Activated CD4-positive, alpha-beta T cell treated with anti-CD3 and anti-CD28 coated beads, Interleukin-2, amount 10 ng/mL, durations not matched to agents 24 days and 14 days (primary cell): ENCODE measurements at regions not wholly inside any gene's neighbourhood (a gene's known extent, or its start where the extent isn't known, plus 50 kb on each side); places are given as distances from the start of the nearest gene placed in this dataset.

Experiments used
- DNase-seq: peaks from one replicate; pipeline ENCODE4 v3.0.0; 2022
- H3K27ac Mint-ChIP-seq: one replicate; pipeline ENCODE4 v1.8.0; 2022; ENCODE audit warnings: mild to moderate bottlenecking, mixed read lengths
- H3K27me3 Mint-ChIP-seq: one replicate; pipeline ENCODE4 v1.8.0; 2022; ENCODE audit warnings: mixed read lengths
- H3K36me3 Mint-ChIP-seq: one replicate; pipeline ENCODE4 v1.8.0; 2022; ENCODE audit warnings: low read depth, mild to moderate bottlenecking, mixed read lengths
- H3K4me1 Mint-ChIP-seq: one replicate; pipeline ENCODE4 v1.8.0; 2021; ENCODE audit warnings: mixed read lengths
- H3K4me3 Mint-ChIP-seq: one replicate; pipeline ENCODE4 v1.8.0; 2022; ENCODE audit warnings: mild to moderate bottlenecking, moderate library complexity, mixed read lengths
- H3K9me3 Mint-ChIP-seq: one replicate; pipeline ENCODE4 v1.8.0; 2021; ENCODE audit warnings: mixed read lengths
- intact Hi-C: fragments of 100-400 bp; cut with micrococcal nuclease; formaldehyde crosslinking; loops from one replicate; pipeline ENCODE4 v1.15.1; 2023

DNA sequence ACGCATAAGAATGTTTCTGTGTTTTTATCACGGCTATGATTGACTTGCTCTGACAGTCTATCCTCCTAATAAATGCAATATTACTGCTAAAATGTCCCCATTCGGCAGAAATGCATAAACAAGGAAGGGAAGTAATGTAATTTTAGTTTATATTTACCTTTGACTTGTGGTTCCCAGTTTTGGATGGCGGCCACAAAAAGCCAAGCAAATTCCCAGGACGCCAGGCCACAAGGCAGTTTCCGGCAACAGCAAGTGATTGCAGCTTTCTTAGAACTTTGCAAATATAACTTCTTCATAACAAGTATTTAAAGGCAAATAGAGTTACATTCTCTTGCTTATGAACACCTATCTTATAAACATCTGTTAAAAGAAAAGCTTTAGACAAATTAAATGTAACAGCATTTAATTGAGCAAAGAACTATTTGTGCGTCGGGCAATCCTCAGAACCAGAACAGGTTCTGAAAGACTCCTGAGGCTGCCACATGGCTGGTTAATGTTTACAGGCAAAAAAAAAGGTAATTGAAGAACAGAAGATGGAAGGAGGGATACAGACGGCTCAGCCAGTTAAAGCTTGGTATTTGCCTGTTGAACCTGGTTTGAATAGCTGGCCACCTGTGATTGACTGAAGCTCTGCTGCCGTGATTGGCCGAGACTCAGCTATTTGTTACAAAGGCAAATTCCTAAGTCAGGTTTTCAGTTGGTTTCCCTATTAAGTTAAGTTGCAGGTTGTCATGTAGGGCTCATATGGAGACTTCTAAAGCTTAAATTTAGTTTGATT, 80.8 kb downstream of the C21orf91 start:
- Mint-ChIP-seq H3K36me3 (peaks cover 1% of the 10 kb centered on the region), H3K4me3 (no peak overlapping the region), H3K4me1 (peaks cover 2% of the 10 kb centered on the region), H3K27me3 (peaks cover 6% of the 10 kb centered on the region), H3K9me3 (peaks cover 21% of the 10 kb centered on the region), H3K27ac (no peak overlapping the region)
- DNase-seq: no peak
- intact Hi-C loops: no loop called here

- no peak overlapping the region for H3K27ac Mint-ChIP-seq
- no peak for DNase-seq
- intact Hi-C loops: no loop called here
- peaks cover 21% of the 10 kb centered on the region for H3K9me3 Mint-ChIP-seq
- peaks cover 2% of the 10 kb centered on the region for H3K4me1 Mint-ChIP-seq
- peaks cover 6% of the 10 kb centered on the region for H3K27me3 Mint-ChIP-seq
- peaks cover 1% of the 10 kb centered on the region for H3K36me3 Mint-ChIP-seq
- no peak overlapping the region for H3K4me3 Mint-ChIP-seq
These were observed 83.1 kb downstream of the C21orf91 start for GRCh38 chr21:17736072-17736471.

DNA sequence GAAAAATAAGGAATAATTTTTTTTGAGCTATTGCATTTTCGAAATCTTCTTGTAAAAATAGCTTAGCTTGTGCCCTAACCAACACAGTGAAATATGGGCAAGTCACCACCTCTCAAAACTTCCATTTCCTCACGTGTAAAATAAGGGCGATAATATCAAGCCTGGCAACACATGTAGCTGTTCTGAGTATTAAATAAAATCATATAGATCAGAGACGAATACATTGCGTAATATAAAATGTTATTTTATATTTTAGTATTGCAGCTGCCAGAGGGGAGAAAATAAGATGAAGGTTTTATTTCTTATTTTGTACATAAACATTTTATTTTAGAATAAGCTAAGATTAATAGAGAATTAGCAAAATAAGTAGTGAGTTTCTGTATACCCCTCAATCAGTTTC, 85.9 kb downstream of the C21orf91 start:
- no peak for DNase-seq
- no peak overlapping the region for H3K27ac Mint-ChIP-seq
- H3K4me1 Mint-ChIP-seq: peaks cover 4% of the 10 kb centered on the region
- peaks cover 1% of the 10 kb centered on the region for H3K36me3 Mint-ChIP-seq
- peaks cover 6% of the 10 kb centered on the region for H3K27me3 Mint-ChIP-seq
- intact Hi-C loops: no loop called here
- H3K9me3 Mint-ChIP-seq: peaks cover 12% of the 10 kb centered on the region
- no peak overlapping the region for H3K4me3 Mint-ChIP-seq

GRCh38 chr21:17732306-17732705, 86.8 kb downstream of the C21orf91 start:
- Mint-ChIP-seq H3K27ac (no peak overlapping the region), H3K4me1 (peaks cover 4% of the 10 kb centered on the region), H3K36me3 (no peaks in the 10 kb centered on the region), H3K27me3 (peaks cover 6% of the 10 kb centered on the region), H3K9me3 (peaks cover 9% of the 10 kb centered on the region), H3K4me3 (no peak overlapping the region)
- DNase-seq: no peak
- intact Hi-C loops: no loop called here

DNA sequence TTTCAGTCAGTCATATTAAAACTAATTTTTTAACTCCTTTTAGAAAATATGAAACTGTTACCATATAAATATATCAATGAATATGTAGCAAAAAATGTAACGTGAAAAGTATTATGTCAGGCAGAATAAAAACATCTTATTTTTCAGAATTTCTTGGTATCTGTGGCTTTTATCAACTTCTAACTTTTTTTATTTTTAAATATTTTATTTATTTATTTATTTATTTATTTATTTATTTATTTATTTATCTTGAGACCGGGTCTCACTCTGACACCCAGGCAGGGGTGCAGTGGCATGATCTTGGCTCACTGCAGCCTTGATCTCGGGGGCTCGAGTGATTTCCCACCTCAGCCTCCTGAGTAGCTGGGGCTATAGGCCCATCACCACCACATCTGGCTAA, 87.6 kb downstream of the C21orf91 start:
- Mint-ChIP-seq H3K9me3 (peaks cover 7% of the 10 kb centered on the region), H3K27ac (no peak overlapping the region), H3K27me3 (peaks cover 6% of the 10 kb centered on the region), H3K36me3 (no peaks in the 10 kb centered on the region), H3K4me1 (peaks cover 4% of the 10 kb centered on the region), H3K4me3 (no peak overlapping the region)
- intact Hi-C loops: no loop called here
- no peak for DNase-seq

DNA sequence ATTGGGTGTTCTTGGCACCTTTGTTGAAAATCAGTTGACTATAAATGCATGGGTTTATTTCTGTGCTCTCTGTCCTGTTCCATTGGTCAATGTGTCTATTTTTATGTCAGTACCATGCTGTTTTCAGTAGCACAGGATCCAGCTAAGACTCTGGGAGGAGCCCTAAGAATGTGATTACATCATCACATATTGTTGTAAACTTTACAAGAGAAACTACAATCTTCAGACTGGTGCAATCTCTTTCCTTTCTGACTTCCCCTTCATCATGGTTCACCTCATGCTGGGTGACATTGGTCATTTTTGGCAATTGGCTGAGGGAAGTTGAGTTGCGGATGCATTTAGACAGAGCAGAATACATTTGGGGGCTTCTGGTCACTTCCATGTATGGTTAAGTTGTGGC, 88.4 kb downstream of the C21orf91 start:
- intact Hi-C loops: no loop called here
- H3K27me3 Mint-ChIP-seq: peaks cover 6% of the 10 kb centered on the region
- no peaks in the 10 kb centered on the region for H3K9me3 Mint-ChIP-seq
- H3K36me3 Mint-ChIP-seq: no peaks in the 10 kb centered on the region
- peaks cover 4% of the 10 kb centered on the region for H3K4me1 Mint-ChIP-seq
- H3K27ac Mint-ChIP-seq: no peak overlapping the region
- no peak for DNase-seq
- H3K4me3 Mint-ChIP-seq: no peak overlapping the region

- Mint-ChIP-seq H3K27me3 (peaks cover 7% of the 10 kb centered on the region), H3K9me3 (no peaks in the 10 kb centered on the region), H3K4me3 (no peak overlapping the region), H3K36me3 (no peaks in the 10 kb centered on the region), H3K4me1 (peaks cover 4% of the 10 kb centered on the region), H3K27ac (no peak overlapping the region)
- no peak for DNase-seq
- intact Hi-C loops: no loop called here
These were observed 89.7 kb downstream of the C21orf91 start for GRCh38 chr21:17729455-17729854.

DNA sequence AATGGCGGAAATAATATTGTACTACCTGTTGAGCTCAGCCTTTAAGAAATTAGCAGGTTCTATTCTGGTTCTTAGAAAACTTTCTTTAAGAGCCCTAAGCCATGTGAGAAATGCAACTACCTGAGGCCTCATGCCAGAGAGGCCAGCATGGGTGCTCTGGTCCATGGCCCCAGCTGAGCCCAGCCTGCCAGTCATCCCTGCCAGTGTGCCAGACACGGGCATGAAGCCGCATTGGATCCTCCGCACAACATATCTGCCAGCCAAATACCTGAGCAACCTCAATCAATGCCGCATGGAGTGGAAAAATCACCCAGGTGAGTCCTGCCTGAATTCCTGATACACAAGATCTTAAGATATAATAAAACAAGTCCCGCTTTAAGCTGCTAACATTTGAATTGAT, 91.8 kb downstream of the C21orf91 start:
- peaks cover 4% of the 10 kb centered on the region for H3K4me1 Mint-ChIP-seq
- no peak overlapping the region for H3K4me3 Mint-ChIP-seq
- intact Hi-C loops: no loop called here

DNA sequence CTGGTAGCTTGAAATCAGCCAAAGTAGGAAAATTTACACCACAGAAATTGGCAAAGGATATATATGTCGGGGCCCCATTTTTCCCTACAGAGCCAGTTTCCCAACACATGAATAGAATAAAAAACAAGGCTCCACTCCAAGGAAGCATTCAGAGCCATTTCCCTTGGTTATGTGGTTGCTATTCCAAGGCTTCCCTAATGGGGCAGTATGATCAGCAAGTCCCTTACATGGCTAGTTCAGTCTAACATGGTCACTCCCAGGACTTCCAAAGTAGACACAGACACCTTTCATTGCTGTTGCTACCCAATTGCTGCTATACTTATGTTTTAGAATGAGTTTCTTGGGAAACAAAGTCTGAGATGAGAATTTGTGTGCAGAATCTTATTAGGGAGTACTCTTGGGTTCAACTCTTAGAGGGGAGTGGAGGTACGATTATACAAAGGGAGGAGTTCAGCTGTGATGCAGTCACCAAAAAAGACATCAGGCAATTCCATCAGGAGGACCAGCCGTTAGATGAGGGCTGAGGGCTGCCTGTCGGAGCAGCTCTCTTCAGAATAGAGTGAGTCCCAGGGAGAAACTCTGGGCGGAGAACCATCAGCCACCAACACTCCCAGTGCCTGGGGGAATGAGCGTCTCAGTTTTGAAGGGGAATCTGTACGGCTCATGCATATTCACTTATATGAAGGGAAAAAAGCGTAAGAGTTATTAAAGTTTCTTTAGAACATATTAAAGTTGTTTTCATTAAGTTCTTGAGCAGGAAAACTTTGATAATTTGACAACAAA, 92.9 kb downstream of the C21orf91 start:
- no peak for DNase-seq
- no peaks in the 10 kb centered on the region for H3K9me3 Mint-ChIP-seq
- no peak overlapping the region for H3K27ac Mint-ChIP-seq
- H3K4me3 Mint-ChIP-seq: no peak overlapping the region
- peaks cover 4% of the 10 kb centered on the region for H3K4me1 Mint-ChIP-seq
- no peaks in the 10 kb centered on the region for H3K36me3 Mint-ChIP-seq
- intact Hi-C loops: no loop called here
- H3K27me3 Mint-ChIP-seq: peaks cover 3% of the 10 kb centered on the region

More for the DNA sequence above, 91.8 kb downstream of the C21orf91 start:
- H3K27me3 Mint-ChIP-seq: peaks cover 3% of the 10 kb centered on the region
- DNase-seq: no peak
- H3K27ac Mint-ChIP-seq: no peak overlapping the region
- H3K36me3 Mint-ChIP-seq: no peaks in the 10 kb centered on the region
- no peaks in the 10 kb centered on the region for H3K9me3 Mint-ChIP-seq

DNA sequence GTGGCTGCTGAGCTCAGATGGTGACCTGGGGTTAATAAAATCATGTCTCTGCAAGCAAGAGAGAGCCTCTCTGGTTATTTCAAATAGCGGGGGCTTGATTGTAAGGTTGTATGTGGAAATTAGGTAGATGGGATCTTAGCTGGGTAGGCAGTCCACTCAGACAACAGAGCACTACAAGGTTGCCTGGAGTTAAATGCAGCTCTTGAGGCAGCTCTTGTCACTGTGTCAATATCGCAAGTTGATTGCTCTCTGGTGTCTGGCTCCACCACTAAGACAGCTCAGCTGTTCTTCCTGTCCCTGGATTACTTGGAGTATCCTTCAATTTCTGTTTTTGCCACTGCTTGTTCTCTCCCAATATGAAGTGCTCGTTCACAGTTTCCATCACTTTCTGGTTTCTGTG, 93.8 kb downstream of the C21orf91 start:
- Mint-ChIP-seq H3K4me1 (no peaks in the 10 kb centered on the region), H3K4me3 (no peak overlapping the region), H3K36me3 (no peaks in the 10 kb centered on the region), H3K27me3 (peaks cover 3% of the 10 kb centered on the region), H3K9me3 (no peaks in the 10 kb centered on the region), H3K27ac (no peak overlapping the region)
- intact Hi-C loops: no loop called here
- DNase-seq: no peak

DNA sequence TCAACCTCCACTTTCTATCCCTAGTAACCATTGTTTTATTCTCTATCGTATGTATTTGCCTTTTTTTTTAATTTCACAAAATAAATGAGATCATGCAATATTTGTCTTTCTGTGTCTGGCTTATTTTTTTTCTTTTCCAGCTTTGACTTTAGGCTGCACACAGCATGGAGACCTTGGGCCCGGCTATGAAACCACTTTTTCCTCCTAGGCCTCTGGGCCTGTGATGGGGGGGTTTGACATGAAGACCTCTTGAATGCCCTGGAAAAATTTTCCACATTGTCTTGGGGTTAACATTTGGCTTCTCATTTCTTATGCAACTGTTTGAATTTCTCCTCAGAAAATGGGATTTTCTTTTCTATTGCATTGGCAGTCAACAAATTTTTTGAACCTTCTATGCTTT, 100.2 kb upstream of the BTG3 start:
- no peak for DNase-seq
- Mint-ChIP-seq H3K27me3 (no peaks in the 10 kb centered on the region), H3K4me1 (peaks cover 27% of the 10 kb centered on the region), H3K9me3 (peaks cover 22% of the 10 kb centered on the region), H3K4me3 (no peak overlapping the region), H3K36me3 (peaks cover 3% of the 10 kb centered on the region), H3K27ac (no peak overlapping the region)
- intact Hi-C loops: no loop called here

DNA sequence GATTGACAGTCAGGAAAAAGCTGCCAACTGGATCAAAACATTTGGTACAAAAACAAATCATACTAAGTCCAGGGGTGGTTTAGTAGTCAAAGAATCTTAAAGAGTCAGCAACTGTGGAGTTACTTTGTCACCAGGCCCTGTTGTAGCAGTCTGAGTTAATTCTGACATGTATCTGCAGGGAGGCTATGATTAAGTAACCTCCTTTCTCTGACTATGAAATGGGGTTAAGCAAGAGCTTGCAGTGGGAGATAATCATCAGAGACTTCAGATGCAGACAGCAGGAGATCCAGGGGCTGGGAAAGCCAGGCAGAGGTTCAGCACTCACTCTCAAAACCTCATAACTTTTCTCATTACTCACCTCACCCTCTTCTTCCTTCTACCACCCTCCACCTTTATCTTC, 99.2 kb upstream of the BTG3 start:
- Mint-ChIP-seq H3K9me3 (peaks cover 24% of the 10 kb centered on the region), H3K27me3 (peaks cover 3% of the 10 kb centered on the region), H3K36me3 (peaks cover 6% of the 10 kb centered on the region), H3K4me1 (peaks cover 27% of the 10 kb centered on the region), H3K27ac (no peak overlapping the region), H3K4me3 (no peak overlapping the region)
- intact Hi-C loops: no loop called here
- DNase-seq: no peak

- peaks cover 31% of the 10 kb centered on the region for H3K9me3 Mint-ChIP-seq
- intact Hi-C loops: loop anchor here (1.0 to 2.0 kb wide), 3 partner anchors 68 to 110 kb away; partner anchors contain the start of gene C21orf91
- H3K4me3 Mint-ChIP-seq: no peak overlapping the region
- no peak for DNase-seq
- peaks cover 6% of the 10 kb centered on the region for H3K27me3 Mint-ChIP-seq
- H3K36me3 Mint-ChIP-seq: peaks cover 10% of the 10 kb centered on the region
- H3K4me1 Mint-ChIP-seq: peaks cover 27% of the 10 kb centered on the region
- peak overlapping the region; percentile 39 for H3K27ac Mint-ChIP-seq
These were observed 96.5 kb upstream of the BTG3 start for GRCh38 chr21:17709266-17709611.

- H3K27ac Mint-ChIP-seq: no peak overlapping the region
- peaks cover 27% of the 10 kb centered on the region for H3K4me1 Mint-ChIP-seq
- peaks cover 6% of the 10 kb centered on the region for H3K27me3 Mint-ChIP-seq
- peaks cover 10% of the 10 kb centered on the region for H3K36me3 Mint-ChIP-seq
- intact Hi-C loops: loop anchor here (1.0 to 2.0 kb wide), 3 partner anchors 68 to 111 kb away; partner anchors contain the start of gene C21orf91
- peaks cover 28% of the 10 kb centered on the region for H3K9me3 Mint-ChIP-seq
- H3K4me3 Mint-ChIP-seq: no peak overlapping the region
- DNase-seq: no peak
These were observed 96.0 kb upstream of the BTG3 start for GRCh38 chr21:17708522-17709265.
